Caco-2 (cell line): ENCODE measurements at regions not wholly inside any gene's neighbourhood (a gene's known extent, or its start where the extent isn't known, plus 50 kb on each side); places are given as distances from the start of the nearest gene placed in this dataset.

ENCODE experiments used
- BruUV-seq: library from RNA; stranded (reverse); fragments of 400-500 nt; replicated peaks from 2 replicates; lab custom pipeline; 2021; lab: Mats Ljungman, UMichigan
- CTCF ChIA-PET: fragments of 300-600 bp; sonication (Branson Sonifier 250); formaldehyde crosslinking; loops from one replicate; lab custom pipeline; 2022; ENCODE audit warnings: antibody characterized with exemption; lab: Charles Lee
- POLR2A ChIA-PET: fragments of 300-600 bp; sonication (Branson Sonifier 250); formaldehyde crosslinking; loops from one replicate; lab custom pipeline; 2022; ENCODE audit warnings: antibody characterized with exemption; lab: Charles Lee
- DNase-seq, 2 experiments: peaks; one replicate each; pipeline versions ENCODE4 v3.0.0 to v3.0.0-alpha.2; 2020 to 2022
- H3K27me3 ChIP-seq: replicated peaks from 2 replicates; pipeline ENCODE4 v1.6.0; 2011; ENCODE audit warnings: low read length; ENCODE audit not compliant: control insufficient read depth, insufficient read depth
- H3K36me3 ChIP-seq: 2 replicates; pipeline ENCODE4 v1.5.1; 2011; ENCODE audit warnings: low read length; ENCODE audit not compliant: control insufficient read depth, insufficient read depth
- H3K4me1 ChIP-seq: fragments of 250-450 bp; sonication (Bioruptor Pico); 2 replicates; pipeline ENCODE4 v1.5.1; 2020; ENCODE audit warnings: mild to moderate bottlenecking
- H3K4me3 ChIP-seq: 2 replicates; pipeline ENCODE4 v1.5.1; 2011; ENCODE audit warnings: low read depth, mild to moderate bottlenecking, control low read depth, low read length
- H3K9me3 ChIP-seq: fragments of 250-450 bp; sonication (Bioruptor Pico); 2 replicates; pipeline ENCODE4 v1.5.1; 2020; ENCODE audit warnings: mild to moderate bottlenecking, moderate library complexity
- H3K27ac Mint-ChIP-seq: one replicate; pipeline ENCODE4 v1.8.0; 2022; ENCODE audit warnings: mixed read lengths; ENCODE audit not compliant: unreplicated experiment
- H3K27me3 Mint-ChIP-seq: one replicate; pipeline ENCODE4 v1.8.0; 2022; ENCODE audit warnings: mixed read lengths; ENCODE audit not compliant: insufficient read depth, unreplicated experiment
- H3K36me3 Mint-ChIP-seq: one replicate; pipeline ENCODE4 v1.8.0; 2022; ENCODE audit warnings: mild to moderate bottlenecking, mixed read lengths; ENCODE audit not compliant: insufficient read depth, unreplicated experiment
- H3K4me1 Mint-ChIP-seq: one replicate; pipeline ENCODE4 v1.8.0; 2022; ENCODE audit warnings: low read depth, mixed read lengths; ENCODE audit not compliant: unreplicated experiment
- H3K4me3 Mint-ChIP-seq: one replicate; pipeline ENCODE4 v1.8.0; 2022; ENCODE audit warnings: mild to moderate bottlenecking, moderate library complexity, mixed read lengths; ENCODE audit not compliant: unreplicated experiment
- H3K9me3 Mint-ChIP-seq: one replicate; pipeline ENCODE4 v1.8.0; 2022; ENCODE audit warnings: mixed read lengths; ENCODE audit not compliant: unreplicated experiment
- CTCF ChIP-seq, 2 experiments: fragments of 200-600 bp in 1 of 2; IDR thresholded peaks; 1 replicate in 1 of 2; 2 replicates in 1 of 2; pipeline versions ENCODE4 v1.5.1 to v1.8.0; 2011 to 2022; ENCODE audit warnings: antibody characterized with exemption in 1 of 2, control low read depth in 1 of 2, inconsistent platforms in 1 of 2, low read depth in 1 of 2, low read length in 1 of 2, mild to moderate bottlenecking in 1 of 2, moderate library complexity in 1 of 2; ENCODE audit not compliant: insufficient read depth in 1 of 2, severe bottlenecking in 1 of 2, unreplicated experiment in 1 of 2
- intact Hi-C: fragments of 100-400 bp; cut with micrococcal nuclease; formaldehyde crosslinking; loops from one replicate; pipeline ENCODE4 v1.10.0; 2022; ENCODE audit not compliant: unreplicated experiment

DNA sequence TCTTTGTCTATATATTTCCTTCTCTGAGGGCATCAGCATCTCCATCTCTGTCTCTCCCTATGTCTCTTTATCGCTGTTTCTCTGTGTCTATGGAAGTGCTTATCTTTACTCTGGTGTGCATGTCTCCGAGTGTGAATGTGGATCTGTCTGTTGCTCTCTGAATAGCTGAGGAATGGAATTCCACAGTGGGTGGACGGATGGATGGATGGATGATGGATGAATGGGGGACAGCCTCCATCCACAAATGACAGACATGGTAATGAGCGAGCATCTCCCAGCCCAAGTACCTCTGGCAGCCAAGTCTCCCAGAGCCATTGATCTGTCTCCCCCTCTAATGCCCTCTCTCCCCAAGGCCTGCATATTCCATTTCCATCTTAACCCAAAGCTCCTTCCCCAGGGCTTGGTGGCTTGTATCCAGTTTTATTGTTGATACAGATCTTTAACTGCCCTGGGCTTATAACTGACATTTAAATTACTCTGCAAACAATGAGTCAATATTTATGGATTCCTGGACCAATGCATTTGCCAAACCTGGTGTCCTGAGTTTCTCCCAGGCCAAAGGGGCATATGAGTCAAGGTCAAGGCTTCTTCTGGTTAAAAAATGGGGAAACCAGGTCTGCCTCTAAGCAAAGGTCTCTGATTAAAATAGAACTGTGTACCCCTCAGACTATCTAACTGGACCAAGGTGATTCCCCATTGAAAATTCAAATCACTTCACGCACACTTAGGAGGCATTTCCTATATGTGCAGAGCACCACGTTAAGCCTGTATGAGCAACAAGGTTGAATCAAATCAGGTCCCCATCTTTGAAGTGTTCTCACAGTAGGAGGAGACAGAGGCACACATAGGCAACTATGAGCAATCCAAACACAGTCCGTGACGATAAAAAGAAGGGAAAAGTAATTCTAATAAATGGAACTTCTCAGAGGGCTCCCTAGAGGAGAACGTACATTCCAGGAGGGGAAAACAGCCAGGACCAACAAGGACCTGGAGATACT lies 109.9 kb downstream of the TLE3 start:
- Histone ChIP-seq H3K4me1 (no peaks in the 10 kb centered on the region), H3K27me3 (no peaks in the 10 kb centered on the region), H3K4me3 (no peak overlapping the region), H3K36me3 (no peaks in the 10 kb centered on the region), H3K9me3 (no peaks in the 10 kb centered on the region)
- no peak for TF ChIP-seq CTCF (IDR thresholded peaks at IDR 0.05; ENCODE audit: insufficient read depth in 1 of 2, low read depth in 1 of 2, low read length in 1 of 2, severe bottlenecking in 1 of 2, unreplicated experiment in 1 of 2)
- CTCF ChIA-PET, result no interaction called here
- H3K9me3 Mint-ChIP-seq, result no peaks in the 10 kb centered on the region
- H3K27me3 Mint-ChIP-seq, result peaks cover 7% of the 10 kb centered on the region
- peaks cover 7% of the 10 kb centered on the region for H3K4me1 Mint-ChIP-seq
- no peak overlapping the region for H3K27ac Mint-ChIP-seq
- no TSS peak for BruUV-seq
- H3K4me3 Mint-ChIP-seq, result no peak overlapping the region
- DNase-seq, result no peak
- no peaks in the 10 kb centered on the region for H3K36me3 Mint-ChIP-seq
- intact Hi-C loops, result no loop called here
- POLR2A ChIA-PET, result no interaction called here

DNA sequence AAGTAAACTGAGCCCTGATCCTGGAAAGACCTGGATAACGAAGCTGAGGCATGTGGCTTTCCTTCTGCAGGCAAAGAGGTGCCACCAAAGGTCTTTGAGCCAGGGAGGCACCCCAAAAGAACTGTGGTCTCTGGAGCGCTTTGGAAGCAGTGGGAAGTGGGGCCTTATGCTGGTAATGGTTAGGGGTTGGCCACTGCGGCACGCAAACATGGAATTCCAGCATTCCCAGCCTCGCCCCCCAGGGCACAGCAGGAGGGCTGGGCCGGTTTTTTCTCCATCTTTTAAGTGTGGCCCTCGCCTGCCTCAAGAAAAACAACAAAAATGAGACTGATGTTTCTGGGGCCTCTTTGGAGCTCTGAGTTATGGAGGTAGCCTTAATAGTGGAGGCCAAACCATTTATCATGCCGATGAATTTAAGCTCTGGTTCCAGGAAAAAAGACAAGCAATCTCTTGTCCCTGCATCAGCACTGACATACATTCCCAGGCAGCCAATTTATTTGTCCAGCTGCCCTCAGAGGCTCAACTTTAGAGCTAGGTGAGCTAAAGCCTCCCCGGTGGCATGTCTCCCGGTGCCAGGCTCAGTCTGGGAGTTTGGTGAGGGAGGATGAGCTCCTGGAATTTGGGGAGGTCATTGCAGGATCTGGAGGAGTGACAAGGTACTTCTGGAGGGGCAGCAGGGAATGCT lies 109.0 kb downstream of the TLE3 start:
- POLR2A ChIA-PET, result no interaction called here
- Histone ChIP-seq H3K36me3 (no peaks in the 10 kb centered on the region), H3K4me1 (no peaks in the 10 kb centered on the region), H3K9me3 (no peaks in the 10 kb centered on the region), H3K27me3 (no peaks in the 10 kb centered on the region), H3K4me3 (no peak overlapping the region)
- DNase-seq, result no peak
- no TSS peak for BruUV-seq
- intact Hi-C loops, result no loop called here
- Mint-ChIP-seq H3K4me3 (no peak overlapping the region), H3K9me3 (no peaks in the 10 kb centered on the region), H3K4me1 (peaks cover 7% of the 10 kb centered on the region), H3K27ac (no peak overlapping the region), H3K27me3 (peaks cover 7% of the 10 kb centered on the region), H3K36me3 (no peaks in the 10 kb centered on the region)
- CTCF ChIA-PET, result no interaction called here
- TF ChIP-seq CTCF (IDR thresholded peaks at IDR 0.05; ENCODE audit: insufficient read depth in 1 of 2, low read depth in 1 of 2, low read length in 1 of 2, severe bottlenecking in 1 of 2, unreplicated experiment in 1 of 2), result no peak

GRCh38 chr15:69990566-69991421 lies 106.9 kb downstream of the TLE3 start:
- H3K4me1 ChIP-seq, result no peaks in the 10 kb centered on the region
- TF ChIP-seq CTCF (IDR thresholded peaks at IDR 0.05; ENCODE audit: insufficient read depth in 1 of 2, low read depth in 1 of 2, low read length in 1 of 2, severe bottlenecking in 1 of 2, unreplicated experiment in 1 of 2), result no peak
- no peak overlapping the region for H3K4me3 ChIP-seq
- no TSS peak for BruUV-seq
- H3K9me3 ChIP-seq, result no peaks in the 10 kb centered on the region
- peaks cover 3% of the 10 kb centered on the region for H3K27me3 Mint-ChIP-seq
- H3K36me3 ChIP-seq, result no peaks in the 10 kb centered on the region
- intact Hi-C loops, result no loop called here
- no peaks in the 10 kb centered on the region for H3K36me3 Mint-ChIP-seq
- CTCF ChIA-PET, result no interaction called here
- H3K4me1 Mint-ChIP-seq, result peaks cover 7% of the 10 kb centered on the region
- POLR2A ChIA-PET, result no interaction called here
- H3K9me3 Mint-ChIP-seq, result no peaks in the 10 kb centered on the region
- H3K4me3 Mint-ChIP-seq, result no peak overlapping the region
- H3K27ac Mint-ChIP-seq, result peak overlapping the region; percentile 18
- no peak for DNase-seq
- H3K27me3 ChIP-seq, result no peaks in the 10 kb centered on the region
